Neutrophil (primary cell): ENCODE measurements at regions not wholly inside any gene's neighbourhood (a gene's known extent, or its start where the extent isn't known, plus 50 kb on each side); places are given as distances from the start of the nearest gene placed in this dataset.

Source experiments
- H3K27ac ChIP-seq: fragments of 200-600 bp; sonication (generic); 2 replicates; pipeline ENCODE4 v1.5.1; 2016; ENCODE audit warnings: mild to moderate bottlenecking, moderate library complexity
- H3K27me3 ChIP-seq: fragments of 200-600 bp; sonication (generic); 2 replicates; pipeline ENCODE4 v1.6.0; 2016; ENCODE audit warnings: mild to moderate bottlenecking
- H3K36me3 ChIP-seq: fragments of 200-600 bp; sonication (generic); 2 replicates; pipeline ENCODE4 v1.5.1; 2017
- H3K4me1 ChIP-seq, 2 experiments: fragments of 200-600 bp in 1 of 2; sonication (generic) in 1 of 2; 1 replicate in 1 of 2; 2 replicates in 1 of 2; pipeline versions ENCODE4 v1.5.1 to v1.6.1; 2013 to 2016; ENCODE audit warnings: low read depth in 1 of 2, low read length in 1 of 2, mild to moderate bottlenecking in 1 of 2, moderate library complexity in 1 of 2; ENCODE audit not compliant: control insufficient read depth in 1 of 2, insufficient read depth in 1 of 2
- H3K4me3 ChIP-seq, 2 experiments: fragments of 200-600 bp in 1 of 2; sonication (generic) in 1 of 2; 1 replicate in 1 of 2; 2 replicates in 1 of 2; pipeline ENCODE4 v1.5.1; 2013 to 2016; ENCODE audit warnings: low read depth in 1 of 2, low read length in 1 of 2, mild to moderate bottlenecking in 1 of 2, moderate library complexity in 1 of 2
- H3K9me3 ChIP-seq: fragments of 200-600 bp; sonication (generic); 2 replicates; pipeline ENCODE4 v1.5.1; 2016
- TF ChIP-seq, protein P1 (sequence below): fragments of 200-600 bp; sonication (generic); IDR thresholded peaks from 2 replicates; pipeline ENCODE4 v1.5.1; 2016; ENCODE audit warnings: antibody characterized with exemption

DNA sequence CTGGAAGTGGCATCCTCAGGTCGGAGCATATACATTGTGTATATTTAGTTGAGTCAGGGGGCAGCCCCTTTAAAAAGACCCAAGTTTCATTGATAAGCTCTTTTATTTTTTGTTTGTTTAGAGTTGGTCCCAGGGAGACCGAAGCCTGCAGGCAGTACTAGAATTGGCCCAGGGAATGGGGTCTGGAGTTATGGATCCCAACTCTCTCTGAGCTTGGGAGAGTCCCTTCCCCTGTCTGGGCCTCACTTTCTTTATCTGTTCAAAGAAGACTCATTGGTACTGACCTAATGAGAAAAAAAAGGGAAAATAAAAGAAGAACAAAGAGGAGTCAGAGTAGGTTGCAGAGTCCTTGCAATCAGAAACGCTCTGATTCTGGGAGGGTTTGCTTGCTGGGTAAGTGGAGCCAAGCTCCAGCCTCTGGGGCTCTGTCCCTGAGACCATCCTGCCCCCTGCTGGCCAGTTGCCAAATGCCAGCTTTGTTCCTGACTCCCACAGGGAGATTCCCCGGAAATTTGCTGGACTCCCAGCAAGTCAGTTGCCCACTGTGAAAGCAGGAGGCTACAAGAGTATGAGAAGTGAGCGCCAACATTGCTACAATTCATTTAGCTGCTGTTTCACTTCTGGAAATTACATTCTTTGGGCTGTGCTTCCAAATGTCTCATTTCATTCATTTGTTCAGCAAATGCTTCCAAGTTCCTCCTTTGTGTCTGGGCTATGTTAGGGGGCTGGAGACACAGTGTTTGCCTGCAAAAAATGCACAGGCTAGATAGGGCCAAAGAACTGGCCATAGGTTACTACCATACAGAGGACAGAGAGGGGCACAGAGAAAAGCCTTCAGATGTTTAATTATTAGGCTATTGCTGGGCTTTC, 156.2 kb downstream of the MELK start:
- H3K9me3 ChIP-seq: no peaks in the 10 kb centered on the region
- no peaks in the 10 kb centered on the region for H3K27me3 ChIP-seq
- TF ChIP-seq, protein P1, sequence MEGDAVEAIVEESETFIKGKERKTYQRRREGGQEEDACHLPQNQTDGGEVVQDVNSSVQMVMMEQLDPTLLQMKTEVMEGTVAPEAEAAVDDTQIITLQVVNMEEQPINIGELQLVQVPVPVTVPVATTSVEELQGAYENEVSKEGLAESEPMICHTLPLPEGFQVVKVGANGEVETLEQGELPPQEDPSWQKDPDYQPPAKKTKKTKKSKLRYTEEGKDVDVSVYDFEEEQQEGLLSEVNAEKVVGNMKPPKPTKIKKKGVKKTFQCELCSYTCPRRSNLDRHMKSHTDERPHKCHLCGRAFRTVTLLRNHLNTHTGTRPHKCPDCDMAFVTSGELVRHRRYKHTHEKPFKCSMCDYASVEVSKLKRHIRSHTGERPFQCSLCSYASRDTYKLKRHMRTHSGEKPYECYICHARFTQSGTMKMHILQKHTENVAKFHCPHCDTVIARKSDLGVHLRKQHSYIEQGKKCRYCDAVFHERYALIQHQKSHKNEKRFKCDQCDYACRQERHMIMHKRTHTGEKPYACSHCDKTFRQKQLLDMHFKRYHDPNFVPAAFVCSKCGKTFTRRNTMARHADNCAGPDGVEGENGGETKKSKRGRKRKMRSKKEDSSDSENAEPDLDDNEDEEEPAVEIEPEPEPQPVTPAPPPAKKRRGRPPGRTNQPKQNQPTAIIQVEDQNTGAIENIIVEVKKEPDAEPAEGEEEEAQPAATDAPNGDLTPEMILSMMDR: peak; percentile 45
- no peak overlapping the region for H3K27ac ChIP-seq
- H3K36me3 ChIP-seq: no peaks in the 10 kb centered on the region
- no peaks in the 10 kb centered on the region for H3K4me1 ChIP-seq
- H3K4me3 ChIP-seq: no peak overlapping the region

DNA sequence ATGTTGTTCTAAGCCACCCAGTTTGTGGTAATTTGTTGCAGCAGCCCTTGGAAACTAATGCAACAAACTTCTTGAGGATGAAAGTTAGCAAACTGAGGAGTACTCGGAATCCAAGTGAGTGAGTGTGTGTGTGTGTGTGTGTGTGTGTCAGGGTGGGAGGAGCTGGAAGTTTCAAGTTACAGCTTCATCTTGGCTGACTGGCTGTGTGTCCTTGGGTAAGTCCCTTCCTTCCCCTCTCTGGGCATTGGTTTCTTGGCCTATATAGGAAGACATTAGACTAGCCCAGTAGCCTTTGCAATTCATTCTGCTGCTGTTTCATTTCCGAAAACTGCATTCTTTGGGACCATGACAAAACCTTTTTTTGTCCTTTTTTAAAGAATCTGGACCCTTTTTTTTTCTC, 157.2 kb downstream of the MELK start:
- TF ChIP-seq, protein P1: no peak
- Histone ChIP-seq H3K4me3 (no peak overlapping the region), H3K27ac (no peak overlapping the region), H3K4me1 (no peaks in the 10 kb centered on the region), H3K9me3 (no peaks in the 10 kb centered on the region), H3K27me3 (no peaks in the 10 kb centered on the region), H3K36me3 (no peaks in the 10 kb centered on the region)

DNA sequence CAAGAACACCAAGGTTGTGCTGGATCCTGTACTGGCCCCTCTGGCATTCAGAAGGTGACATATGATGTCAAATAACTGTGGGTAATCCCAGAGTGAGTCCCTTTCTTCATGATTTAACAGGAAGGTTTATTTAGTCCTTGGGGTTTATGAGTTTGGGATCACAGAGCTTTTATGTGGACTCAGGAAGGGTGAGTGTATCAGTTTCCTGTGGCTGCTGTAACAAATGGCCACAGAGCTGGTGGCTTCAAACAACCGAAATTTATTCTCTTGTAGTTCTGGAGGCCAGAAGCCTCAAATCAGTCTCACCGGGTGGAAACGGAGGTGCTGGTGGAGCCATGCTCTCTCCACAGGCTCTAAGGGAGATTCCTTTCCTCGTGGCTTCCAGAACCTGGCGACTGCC, 157.7 kb downstream of the MELK start:
- H3K36me3 ChIP-seq: no peaks in the 10 kb centered on the region
- H3K4me3 ChIP-seq: no peak overlapping the region
- H3K27me3 ChIP-seq: no peaks in the 10 kb centered on the region
- TF ChIP-seq, protein P1: no peak
- H3K9me3 ChIP-seq: no peaks in the 10 kb centered on the region
- no peak overlapping the region for H3K27ac ChIP-seq
- H3K4me1 ChIP-seq: no peaks in the 10 kb centered on the region

DNA sequence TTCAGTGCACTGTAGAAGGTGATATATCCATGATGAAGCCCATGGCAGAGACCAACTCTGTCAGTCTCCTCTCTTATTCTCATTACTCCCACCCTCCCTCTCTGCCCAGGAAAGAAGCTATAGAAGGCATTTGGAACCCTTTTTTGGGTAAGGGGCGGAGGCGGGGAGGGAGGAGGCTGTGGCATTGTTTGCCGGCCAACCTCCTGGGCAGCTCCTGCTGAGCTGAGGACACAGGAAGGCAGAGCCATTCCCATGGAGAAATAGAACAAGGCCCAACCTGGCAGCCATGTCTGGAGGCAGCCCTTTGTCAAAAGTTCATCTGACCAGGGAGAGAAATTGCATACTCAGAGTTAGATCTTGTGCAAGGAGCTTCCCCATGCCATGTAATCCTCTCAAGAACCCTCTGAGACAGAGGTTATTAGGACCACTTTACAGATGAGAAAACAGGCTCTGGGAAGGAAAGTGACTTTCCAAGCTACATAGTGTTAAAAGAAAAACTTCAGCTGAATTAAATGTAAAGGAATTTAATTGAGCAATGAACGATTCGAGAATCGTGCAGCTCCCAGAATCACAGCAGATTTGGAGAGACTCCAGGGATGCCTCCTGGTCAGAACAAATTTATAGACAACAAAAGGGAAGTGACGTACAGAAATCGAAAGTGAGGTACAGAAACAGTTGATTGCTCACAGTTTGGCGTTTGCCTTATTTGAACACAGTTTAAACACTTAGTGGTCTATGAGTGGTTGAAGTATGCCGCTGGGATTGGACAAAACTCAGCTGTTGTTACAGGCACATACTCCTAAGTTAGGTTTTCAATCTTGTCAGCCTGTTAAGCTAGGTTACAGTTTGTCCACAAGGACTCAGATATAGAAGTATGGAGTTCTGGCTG, 158.6 kb downstream of the MELK start:
- Histone ChIP-seq H3K36me3 (no peaks in the 10 kb centered on the region), H3K27me3 (peaks cover 4% of the 10 kb centered on the region), H3K27ac (no peak overlapping the region), H3K4me1 (no peaks in the 10 kb centered on the region), H3K4me3 (no peak overlapping the region), H3K9me3 (no peaks in the 10 kb centered on the region)
- TF ChIP-seq, protein P1: no peak

DNA sequence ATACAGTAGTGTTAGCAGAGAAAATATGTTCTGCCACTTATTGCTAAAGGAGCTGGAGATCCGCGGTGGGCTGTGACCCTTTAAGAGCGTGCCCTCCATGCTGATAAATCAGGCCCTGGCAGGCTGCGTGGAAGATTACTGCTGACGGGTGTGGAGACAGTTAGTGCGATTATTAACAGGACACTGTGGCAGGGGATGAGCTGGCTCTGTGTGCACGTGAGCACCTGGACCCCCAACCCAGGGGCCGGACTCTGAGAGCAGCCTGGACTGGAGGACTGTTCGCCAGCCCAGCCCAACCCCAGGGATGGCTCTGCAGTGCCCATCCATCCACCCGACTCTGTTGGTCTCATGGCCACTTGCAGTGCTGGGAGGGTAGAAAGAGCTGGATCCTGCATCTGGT, 162.0 kb downstream of the MELK start:
- Histone ChIP-seq H3K27ac (no peak overlapping the region), H3K27me3 (peaks cover 37% of the 10 kb centered on the region)
- TF ChIP-seq, protein P1: no peak

More for the DNA sequence above, 162.0 kb downstream of the MELK start:
- Histone ChIP-seq H3K9me3 (no peaks in the 10 kb centered on the region), H3K4me1 (no peaks in the 10 kb centered on the region), H3K36me3 (no peaks in the 10 kb centered on the region), H3K4me3 (no peak overlapping the region)
